Adrenal gland (tissue), 9 donors: ENCODE measurements at regions not wholly inside any gene's neighbourhood (a gene's known extent, or its start where the extent isn't known, plus 50 kb on each side); places are given as distances from the start of the nearest gene placed in this dataset.
A peak's percentile ranks its signal among the peaks of the same experiment; 100 is the strongest.

Source experiments
- DNase-seq, 7 donors: peaks; one replicate each; pipeline ENCODE4 v3.0.0-alpha.2; 2019 to 2020
- H3K27ac ChIP-seq, 5 donors: fragments of 200-600 bp; sonication (generic) in 4 of 5; 1 replicate in 3 of 5; 2 replicates in 2 of 5; pipeline versions ENCODE4 v1.5.1 to v1.8.0; 2016 to 2020; ENCODE audit warnings: mild to moderate bottlenecking in 1 of 5
- H3K27me3 ChIP-seq: fragments of 200-600 bp; 2 replicates; pipeline ENCODE4 v1.8.0; 2021
- H3K36me3 ChIP-seq, 2 donors: fragments of 200-600 bp; replicated peaks in 1 of 2; 1 replicate in 1 of 2; 2 replicates in 1 of 2; pipeline versions ENCODE4 v1.5.1 to v1.8.0; 2018 to 2022
- H3K4me1 ChIP-seq, 2 donors: fragments of 200-600 bp; replicated peaks in 1 of 2; 1 replicate in 1 of 2; 2 replicates in 1 of 2; pipeline versions ENCODE4 v1.5.1 to v1.8.0; 2018 to 2021
- H3K4me3 ChIP-seq, 4 donors: fragments of 200-600 bp; sonication (generic) in 3 of 4; one replicate each; pipeline ENCODE4 v1.5.1; 2016 to 2018
- H3K9me3 ChIP-seq, 3 donors: fragments of 200-600 bp; sonication (generic) in 1 of 3; replicated peaks in 1 of 3; 1 replicate in 2 of 3; 2 replicates in 1 of 3; pipeline versions ENCODE4 v1.5.1 to v1.8.0; 2016 to 2021
- POLR2A ChIP-seq, 2 donors: fragments of 450-650 bp; IDR thresholded peaks; one replicate each; pipeline ENCODE4 v1.6.1; 2017; ENCODE audit warnings: antibody characterized with exemption in 2 of 2, mild to moderate bottlenecking in 2 of 2, moderate library complexity in 1 of 2
- WGBS, 4 donors: extraction: QIAGEN DNeasy Blood & Tissue Kit in 2 of 4; methylation state at CpG; one replicate each; pipeline versions ENCODE4 v1.1.5 to v1.1.7; 2013 to 2017; 5-methylcytosine and 5-hydroxymethylcytosine counted together
- intact Hi-C, 2 donors: fragments of 100-400 bp; cut with DNase I; formaldehyde crosslinking; loops; one replicate each; pipeline versions ENCODE4 v1.14.1 to v1.15.0; 2022 to 2023
- TF ChIP-seq, protein P1 (sequence below), 6 experiments: fragments of 450-650 bp in 4 of 6; fragments of 200-600 bp in 2 of 6; sonication (generic) in 1 of 6; IDR thresholded peaks; 1 replicate in 5 of 6; 2 replicates in 1 of 6; pipeline versions ENCODE4 v1.5.1 to v1.8.0; 2016 to 2021; ENCODE audit warnings: antibody characterized with exemption in 6 of 6, mild to moderate bottlenecking in 2 of 6, moderate library complexity in 1 of 6
- donor health status: healthy with polysubstance abuse.
- donor health status: Bipolar disorder and iron deficiency.
- donor health status: DM: yes; HTN: yes; CAD: no.
- donor health status: DM: no; HTN: no; CAD: no.
- donor health status: DM: no; HTN: no; CAD: no.

DNA sequence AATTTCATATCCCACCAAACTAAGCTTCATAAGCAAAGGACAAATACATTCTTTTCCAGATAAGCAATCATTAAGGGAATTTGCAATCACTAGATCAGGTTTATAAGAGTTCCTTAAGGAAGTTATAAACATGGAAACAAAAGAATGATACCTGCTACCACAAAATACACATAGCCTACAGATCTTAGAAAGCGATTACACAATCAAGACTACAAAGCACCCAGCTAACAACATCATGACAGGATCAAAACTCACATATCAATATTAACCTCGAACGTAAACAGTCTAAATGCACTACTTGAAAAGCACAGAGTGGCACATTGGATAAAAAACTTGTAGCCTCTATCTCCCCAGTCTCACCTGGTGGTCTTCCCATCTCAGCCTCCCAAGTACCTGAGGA, 512.4 kb upstream of the PTGER4 start:
- H3K27ac ChIP-seq = no peak overlapping the region
- H3K4me3 ChIP-seq = no peak overlapping the region
- H3K4me1 ChIP-seq = no peaks in the 10 kb centered on the region
- intact Hi-C loops = no loop called here
- TF ChIP-seq, protein P1, sequence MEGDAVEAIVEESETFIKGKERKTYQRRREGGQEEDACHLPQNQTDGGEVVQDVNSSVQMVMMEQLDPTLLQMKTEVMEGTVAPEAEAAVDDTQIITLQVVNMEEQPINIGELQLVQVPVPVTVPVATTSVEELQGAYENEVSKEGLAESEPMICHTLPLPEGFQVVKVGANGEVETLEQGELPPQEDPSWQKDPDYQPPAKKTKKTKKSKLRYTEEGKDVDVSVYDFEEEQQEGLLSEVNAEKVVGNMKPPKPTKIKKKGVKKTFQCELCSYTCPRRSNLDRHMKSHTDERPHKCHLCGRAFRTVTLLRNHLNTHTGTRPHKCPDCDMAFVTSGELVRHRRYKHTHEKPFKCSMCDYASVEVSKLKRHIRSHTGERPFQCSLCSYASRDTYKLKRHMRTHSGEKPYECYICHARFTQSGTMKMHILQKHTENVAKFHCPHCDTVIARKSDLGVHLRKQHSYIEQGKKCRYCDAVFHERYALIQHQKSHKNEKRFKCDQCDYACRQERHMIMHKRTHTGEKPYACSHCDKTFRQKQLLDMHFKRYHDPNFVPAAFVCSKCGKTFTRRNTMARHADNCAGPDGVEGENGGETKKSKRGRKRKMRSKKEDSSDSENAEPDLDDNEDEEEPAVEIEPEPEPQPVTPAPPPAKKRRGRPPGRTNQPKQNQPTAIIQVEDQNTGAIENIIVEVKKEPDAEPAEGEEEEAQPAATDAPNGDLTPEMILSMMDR (IDR thresholded peaks at IDR 0.05) = no peak
- TF ChIP-seq POLR2A (IDR thresholded peaks at IDR 0.05) = no peak
- DNase-seq = no peak
- no peaks in the 10 kb centered on the region for H3K27me3 ChIP-seq
- no peaks in the 10 kb centered on the region for H3K9me3 ChIP-seq
- no peaks in the 10 kb centered on the region for H3K36me3 ChIP-seq
- 68 to 91% (median 81%) methylated on average over 3 of the region's 3 CpGs for WGBS, 4 donors

DNA sequence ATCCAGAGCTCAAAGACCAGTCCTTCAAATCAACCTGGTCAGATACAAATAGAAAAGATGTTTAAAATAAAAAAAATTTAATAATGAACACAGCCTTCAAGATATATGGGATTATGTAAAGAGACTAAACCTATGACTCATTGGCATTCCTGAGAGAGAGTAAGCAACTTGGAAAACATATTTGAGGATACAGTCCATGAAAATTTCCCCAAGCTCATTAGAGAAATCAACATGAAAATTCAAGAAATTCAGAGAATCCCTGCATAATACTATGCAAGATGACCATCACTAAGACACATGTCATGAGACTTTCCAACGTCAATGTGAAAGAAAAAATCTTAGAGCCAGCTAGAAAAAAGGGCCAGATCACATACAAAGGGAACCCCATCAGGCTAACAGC, 512.9 kb upstream of the PTGER4 start:
- Histone ChIP-seq H3K4me3 (no peak overlapping the region), H3K36me3 (no peaks in the 10 kb centered on the region), H3K9me3 (no peaks in the 10 kb centered on the region), H3K27ac (no peak overlapping the region), H3K27me3 (no peaks in the 10 kb centered on the region), H3K4me1 (no peaks in the 10 kb centered on the region)
- WGBS, 4 donors = 76 to 89% (median 86%) methylated on average over 1 of the region's 1 CpG
- intact Hi-C loops = no loop called here
- no peak for DNase-seq
- TF ChIP-seq, protein P1 (IDR thresholded peaks at IDR 0.05) = no peak
- no peak for TF ChIP-seq POLR2A (IDR thresholded peaks at IDR 0.05)

DNA sequence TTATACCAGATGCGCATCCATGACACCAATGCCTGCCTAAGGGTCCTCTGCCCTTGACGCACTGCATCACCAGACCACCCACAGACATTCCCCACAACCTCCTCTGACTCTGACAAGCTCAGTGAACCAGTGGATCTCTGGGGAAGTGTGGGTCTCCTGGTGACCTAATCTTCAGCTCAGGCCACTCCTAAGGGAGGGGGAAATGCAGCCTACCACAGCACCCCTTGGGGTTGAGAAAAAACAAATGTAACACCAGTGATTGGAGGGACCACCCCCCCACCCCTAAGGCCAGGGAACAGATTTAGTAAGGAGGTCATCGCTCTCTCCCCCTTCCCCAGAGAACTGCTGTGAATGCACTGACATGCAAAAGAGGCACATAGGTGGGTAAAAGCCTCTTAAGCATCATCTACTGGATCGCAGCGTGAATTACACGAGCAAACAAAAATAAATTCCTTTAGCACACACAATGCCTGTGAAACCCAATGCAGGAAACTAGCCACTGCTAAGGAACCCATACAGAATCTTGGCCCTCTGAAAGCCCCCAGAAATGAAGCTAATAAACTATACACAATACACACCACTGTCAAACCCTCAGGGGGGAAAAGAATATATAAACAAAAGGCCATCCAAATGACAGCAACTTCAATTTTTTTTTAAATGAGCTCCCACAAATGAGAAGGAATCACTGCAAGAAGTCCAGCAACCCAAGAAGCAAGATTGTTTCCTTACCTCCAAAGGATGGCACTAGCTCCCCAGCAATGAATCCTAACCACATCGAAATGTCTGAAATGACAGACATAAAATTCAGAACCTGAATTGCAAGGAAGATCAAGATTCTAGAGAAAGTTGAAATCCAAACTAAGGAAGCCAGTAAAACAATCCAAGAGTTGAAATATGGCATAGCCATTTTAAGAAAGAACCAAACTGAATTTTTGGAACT, 513.7 kb upstream of the PTGER4 start:
- 51 to 69% (median 62%) methylated on average over 5 to 7 of the region's 7 CpGs for WGBS, 4 donors
- TF ChIP-seq, protein P1 (IDR thresholded peaks at IDR 0.05) = peak in 1 of 6 experiments; percentile 18
- no peak for TF ChIP-seq POLR2A (IDR thresholded peaks at IDR 0.05)
- Histone ChIP-seq H3K36me3 (no peaks in the 10 kb centered on the region), H3K27ac (no peak overlapping the region), H3K9me3 (no peaks in the 10 kb centered on the region), H3K4me1 (no peaks in the 10 kb centered on the region), H3K4me3 (no peak overlapping the region), H3K27me3 (no peaks in the 10 kb centered on the region)
- intact Hi-C loops = no loop called here
- no peak for DNase-seq

DNA sequence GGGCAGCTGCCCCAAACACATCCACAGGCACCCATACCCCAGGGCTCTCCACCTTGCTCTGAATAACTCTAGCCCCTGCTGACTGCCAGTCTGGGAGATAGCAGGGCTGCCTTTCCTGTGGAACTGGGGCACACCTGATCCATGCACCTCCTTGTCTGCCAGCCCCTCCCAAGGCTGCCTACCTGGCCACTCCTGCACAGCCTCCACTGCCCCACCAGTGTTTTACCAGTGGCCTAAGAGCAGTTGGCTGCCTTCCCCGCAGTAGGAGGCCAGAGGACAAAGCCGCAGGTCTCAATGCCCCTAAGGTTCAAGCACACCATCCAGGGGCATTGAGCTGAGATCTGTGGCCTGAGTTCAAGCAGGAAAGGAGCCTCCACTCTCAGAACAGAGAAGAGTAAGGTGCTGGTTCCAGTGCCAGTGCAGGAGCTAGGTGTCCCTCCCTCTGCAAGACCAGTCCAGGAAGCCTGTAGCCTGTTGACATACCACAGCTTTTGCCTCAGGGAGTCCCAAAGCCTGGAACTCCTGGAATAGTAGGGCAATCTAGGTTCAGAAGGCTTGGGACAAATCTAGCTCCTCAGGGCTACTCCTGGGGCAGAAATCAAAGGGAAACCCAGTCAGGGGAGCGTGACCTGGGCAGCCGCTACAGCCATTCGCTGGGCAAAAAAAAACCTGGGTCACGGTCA, 514.5 kb upstream of the PTGER4 start:
- Histone ChIP-seq H3K27ac (no peak overlapping the region), H3K9me3 (no peaks in the 10 kb centered on the region), H3K27me3 (no peaks in the 10 kb centered on the region), H3K4me1 (no peaks in the 10 kb centered on the region), H3K4me3 (no peak overlapping the region), H3K36me3 (no peaks in the 10 kb centered on the region)
- DNase-seq = no peak
- intact Hi-C loops = no loop called here
- 85 to 96% (median 91%) methylated on average over 5 to 6 of the region's 6 CpGs for WGBS, 4 donors
- TF ChIP-seq, protein P1 (IDR thresholded peaks at IDR 0.05) = no peak
- TF ChIP-seq POLR2A (IDR thresholded peaks at IDR 0.05) = no peak
